ENCODE measurements at regions not wholly inside any gene's neighbourhood (a gene's known extent, or its start where the extent isn't known, plus 50 kb on each side); places are given as distances from the start of the nearest gene placed in this dataset.

DNA sequence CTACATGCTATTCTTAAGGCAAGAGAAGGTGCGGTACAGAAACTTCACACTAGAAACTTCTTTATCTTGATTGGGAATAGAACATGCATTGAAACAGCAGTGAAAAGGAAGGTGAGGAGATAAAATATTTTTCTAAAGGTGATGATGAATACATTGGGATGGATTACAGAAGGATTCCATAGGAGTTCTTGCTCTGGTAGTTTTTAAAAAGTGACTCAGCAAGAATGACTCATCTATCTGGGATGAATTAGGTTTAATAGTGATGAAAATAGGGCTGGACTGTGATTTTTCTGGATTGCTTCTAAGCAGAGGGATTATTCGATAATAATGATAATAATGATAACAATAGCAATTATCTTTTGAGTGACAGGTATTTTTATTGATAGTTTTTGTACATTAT is 65.6 kb upstream of the HS3ST4 start:
- TF ChIP-seq, protein P1, sequence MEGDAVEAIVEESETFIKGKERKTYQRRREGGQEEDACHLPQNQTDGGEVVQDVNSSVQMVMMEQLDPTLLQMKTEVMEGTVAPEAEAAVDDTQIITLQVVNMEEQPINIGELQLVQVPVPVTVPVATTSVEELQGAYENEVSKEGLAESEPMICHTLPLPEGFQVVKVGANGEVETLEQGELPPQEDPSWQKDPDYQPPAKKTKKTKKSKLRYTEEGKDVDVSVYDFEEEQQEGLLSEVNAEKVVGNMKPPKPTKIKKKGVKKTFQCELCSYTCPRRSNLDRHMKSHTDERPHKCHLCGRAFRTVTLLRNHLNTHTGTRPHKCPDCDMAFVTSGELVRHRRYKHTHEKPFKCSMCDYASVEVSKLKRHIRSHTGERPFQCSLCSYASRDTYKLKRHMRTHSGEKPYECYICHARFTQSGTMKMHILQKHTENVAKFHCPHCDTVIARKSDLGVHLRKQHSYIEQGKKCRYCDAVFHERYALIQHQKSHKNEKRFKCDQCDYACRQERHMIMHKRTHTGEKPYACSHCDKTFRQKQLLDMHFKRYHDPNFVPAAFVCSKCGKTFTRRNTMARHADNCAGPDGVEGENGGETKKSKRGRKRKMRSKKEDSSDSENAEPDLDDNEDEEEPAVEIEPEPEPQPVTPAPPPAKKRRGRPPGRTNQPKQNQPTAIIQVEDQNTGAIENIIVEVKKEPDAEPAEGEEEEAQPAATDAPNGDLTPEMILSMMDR (IDR thresholded peaks at IDR 0.05): no peak
- TF ChIP-seq POLR2AphosphoS5 (IDR thresholded peaks at IDR 0.05): no peak
